ENCODE measurements at regions not wholly inside any gene's neighbourhood (a gene's known extent, or its start where the extent isn't known, plus 50 kb on each side); places are given as distances from the start of the nearest gene placed in this dataset.

- POLR2A ChIA-PET = no interaction called here
- TF ChIP-seq ATF7 (IDR thresholded peaks at IDR 0.05; ENCODE audit: low read depth) (no peak), RAD21 (IDR thresholded peaks at IDR 0.05; ENCODE audit: insufficient read depth, low read depth, low read length) (no peak), USF1 (IDR thresholded peaks at IDR 0.05; ENCODE audit: borderline replicate concordance, extremely low read length, insufficient read depth, low read depth, low read length) (no peak), CHD1 (IDR thresholded peaks at IDR 0.05; ENCODE audit: low read depth, low read length) (no peak), HDAC2 (IDR thresholded peaks at IDR 0.05) (no peak), SUZ12 (IDR thresholded peaks at IDR 0.05; ENCODE audit: unreplicated experiment) (no peak), NRF1 (conservative IDR thresholded peaks at IDR 0.05; ENCODE audit: low read depth, low read length) (no peak), YBX1 (IDR thresholded peaks at IDR 0.05) (no peak), ZNF687 (IDR thresholded peaks at IDR 0.05) (no peak), KDM1A (IDR thresholded peaks at IDR 0.05; ENCODE audit: borderline replicate concordance) (no peak), CEBPZ (IDR thresholded peaks at IDR 0.05; ENCODE audit: low read depth, low read length) (no peak), POLR2AphosphoS2 (IDR thresholded peaks at IDR 0.05; ENCODE audit: low read depth, low read length) (no peak), KLF5 (IDR thresholded peaks at IDR 0.05; ENCODE audit: partially characterized antibody) (no peak), ATF2 (IDR thresholded peaks at IDR 0.05; ENCODE audit: low read length) (no peak), NFYA (IDR thresholded peaks at IDR 0.05; ENCODE audit: borderline replicate concordance, low read depth, low read length) (no peak), TCF12 (IDR thresholded peaks at IDR 0.05; ENCODE audit: low read depth, low read length) (no peak), MAX (IDR thresholded peaks at IDR 0.05; ENCODE audit: low read depth, low read length) (no peak)
Measured at GRCh38 chr10:29021591-29021990, 267.3 kb upstream of the LYZL1 start.

More at GRCh38 chr10:29021591-29021990, 267.3 kb upstream of the LYZL1 start:
- SMC1A ChIA-PET (ENCODE audit: uncharacterized antibody, unreplicated experiment) = no interaction called here
- in situ Hi-C loops (cut with MboI) (loop anchor here (25.0 kb wide), 1 partner anchor 91 kb away; no protein-coding TSS in a partner anchor), intact Hi-C loops (cut with micrococcal nuclease; ENCODE audit: unreplicated experiment) (no loop called here)
- H3K9me3 ChIP-seq (replicated peaks; ENCODE audit: control insufficient read depth, insufficient read depth, low read length) = no peaks in the 10 kb centered on the region
- BruUV-seq (replicated peaks) = no TSS peak
- H3K9ac ChIP-seq (ENCODE audit: control insufficient read depth, insufficient read depth, low read length) = no peak overlapping the region
- no peaks in the 10 kb centered on the region for H3K4me1 ChIP-seq (ENCODE audit: control insufficient read depth, insufficient read depth, low read length)
- H3K4me3 ChIP-seq = no peak overlapping the region
- no peak for ATAC-seq
- CTCF ChIA-PET = no interaction called here
- H3K27me3 ChIP-seq (replicated peaks in 1 of 2; ENCODE audit: control insufficient read depth in 2 of 2, insufficient read depth in 2 of 2, low read length in 1 of 2) = no peaks in the 10 kb centered on the region
- 10% methylated on average over 3 of the region's 3 CpGs for WGBS (ENCODE audit: insufficient coverage, insufficient replicate concordance, low lambda C conversion rate, missing lambda C conversion rate)
- no peak overlapping the region for H3K27ac ChIP-seq (ENCODE audit: control insufficient read depth, insufficient read depth)
- no peak for DNase-seq (ENCODE audit: low read depth, low spot score)
- no peak overlapping the region for H2AFZ ChIP-seq (ENCODE audit: control insufficient read depth, low read depth, low read length)
- no peaks in the 10 kb centered on the region for H4K20me1 ChIP-seq (ENCODE audit: control insufficient read depth, insufficient read depth)
- H3K36me3 ChIP-seq (ENCODE audit: control insufficient read depth in 2 of 2, insufficient read depth in 2 of 2, low read length in 1 of 2) = no peaks in the 10 kb centered on the region
- H3K79me2 ChIP-seq (ENCODE audit: control insufficient read depth, insufficient read depth, low read length) = no peaks in the 10 kb centered on the region
- H3K4me2 ChIP-seq (ENCODE audit: control insufficient read depth, insufficient read depth) = no peak overlapping the region
- FAIRE-seq = no peak
- RAD21 ChIA-PET (ENCODE audit: unreplicated experiment) = no interaction called here

Data from GM12878 (cell line).